Prostate gland (tissue), 2 donors: ENCODE measurements at regions not wholly inside any gene's neighbourhood (a gene's known extent, or its start where the extent isn't known, plus 50 kb on each side); places are given as distances from the start of the nearest gene placed in this dataset.

ENCODE experiments used
- DNase-seq: peaks from one replicate; pipeline ENCODE4 v3.0.0-alpha.2; 2019; ENCODE audit warnings: low spot score
- H3K27ac ChIP-seq, 2 donors: fragments of 200-600 bp; sonication (generic); 2 replicates each; pipeline ENCODE4 v1.5.1; 2017 to 2019
- H3K27me3 ChIP-seq: fragments of 200-600 bp; sonication (generic); replicated peaks from 2 replicates; pipeline ENCODE4 v1.5.1; 2019; ENCODE audit not compliant: insufficient read depth
- H3K36me3 ChIP-seq, 2 donors: fragments of 200-600 bp; sonication (generic); 1 replicate in 1 of 2; 2 replicates in 1 of 2; pipeline versions ENCODE4 v1.5.1 to v1.8.1; 2017 to 2019
- H3K4me1 ChIP-seq: fragments of 200-600 bp; sonication (generic); replicated peaks from 2 replicates; pipeline ENCODE4 v1.5.1; 2019
- H3K4me3 ChIP-seq, 2 donors: fragments of 200-600 bp; sonication (generic); 2 replicates each; pipeline ENCODE4 v1.5.1; 2017 to 2019
- H3K9me3 ChIP-seq: fragments of 200-600 bp; sonication (generic); 2 replicates; pipeline ENCODE4 v1.5.1; 2017
- CTCF ChIP-seq, 4 experiments: fragments of 200-600 bp in 2 of 4; fragments of 450-650 bp in 2 of 4; sonication (generic) in 2 of 4; IDR thresholded peaks; 1 replicate in 3 of 4; 2 replicates in 1 of 4; pipeline ENCODE4 v1.5.1; 2016 to 2019; ENCODE audit warnings: antibody characterized with exemption in 4 of 4, mild to moderate bottlenecking in 2 of 4, moderate library complexity in 2 of 4
- POLR2A ChIP-seq: fragments of 450-650 bp; IDR thresholded peaks from one replicate; pipeline ENCODE4 v1.6.1; 2016; ENCODE audit warnings: antibody characterized with exemption, mild to moderate bottlenecking
- POLR2AphosphoS5 ChIP-seq: sonication (generic); formaldehyde crosslinking; IDR thresholded peaks from one replicate; pipeline ENCODE4 v1.6.1; 2017; ENCODE audit warnings: antibody characterized with exemption
- WGBS: methylation state at CpG from one replicate; pipeline ENCODE4 v1.1.5; 2018; 5-methylcytosine and 5-hydroxymethylcytosine counted together
- intact Hi-C: fragments of 100-400 bp; cut with DNase I; formaldehyde crosslinking; loops from one replicate; pipeline ENCODE4 v1.14.2; 2022

GRCh38 chr3:104614564-104614963 lies 752.1 kb upstream of the ALCAM start:
- intact Hi-C loops, result no loop called here
- TF ChIP-seq POLR2A (no peak), CTCF (IDR thresholded peaks at IDR 0.05) (no peak), POLR2AphosphoS5 (no peak)
- H3K4me1 ChIP-seq, result no peaks in the 10 kb centered on the region
- no peak overlapping the region for H3K27ac ChIP-seq
- no peaks in the 10 kb centered on the region for H3K9me3 ChIP-seq
- no peaks in the 10 kb centered on the region for H3K36me3 ChIP-seq
- WGBS, result 48% methylated on average over 2 of the region's 2 CpGs
- no peak overlapping the region for H3K4me3 ChIP-seq
- no peaks in the 10 kb centered on the region for H3K27me3 ChIP-seq
- DNase-seq, result no peak

DNA sequence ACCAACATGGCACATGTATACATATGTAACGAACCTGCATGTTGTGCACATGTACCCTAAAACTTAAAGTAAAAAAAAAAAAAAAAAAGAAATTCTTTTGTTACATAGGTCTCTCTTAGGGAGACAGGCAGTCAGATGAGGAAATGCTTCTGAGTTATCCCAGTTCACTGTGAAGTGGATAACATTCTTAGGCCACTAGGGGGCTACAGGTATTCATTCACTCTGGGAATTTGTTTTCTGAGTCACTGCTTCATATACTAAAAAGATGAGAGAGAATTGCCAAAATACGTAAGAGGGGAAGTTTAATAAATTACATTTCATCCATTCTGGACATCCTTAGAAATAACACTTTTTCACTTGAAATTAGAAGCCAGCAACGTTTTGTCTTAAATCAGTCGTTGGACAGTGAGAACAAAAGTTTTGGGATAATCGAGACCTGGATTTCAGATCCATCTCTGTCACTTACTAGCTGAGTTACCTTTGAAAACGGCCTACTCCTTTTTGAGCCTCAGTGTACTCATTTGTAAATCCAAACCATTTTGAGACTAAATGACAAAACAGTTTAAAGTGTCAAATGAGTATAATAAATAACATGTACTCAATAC lies 738.4 kb upstream of the ALCAM start:
- DNase-seq, result no peak
- WGBS, result 71% methylated on average over 6 of the region's 6 CpGs
- intact Hi-C loops, result no loop called here

DNA sequence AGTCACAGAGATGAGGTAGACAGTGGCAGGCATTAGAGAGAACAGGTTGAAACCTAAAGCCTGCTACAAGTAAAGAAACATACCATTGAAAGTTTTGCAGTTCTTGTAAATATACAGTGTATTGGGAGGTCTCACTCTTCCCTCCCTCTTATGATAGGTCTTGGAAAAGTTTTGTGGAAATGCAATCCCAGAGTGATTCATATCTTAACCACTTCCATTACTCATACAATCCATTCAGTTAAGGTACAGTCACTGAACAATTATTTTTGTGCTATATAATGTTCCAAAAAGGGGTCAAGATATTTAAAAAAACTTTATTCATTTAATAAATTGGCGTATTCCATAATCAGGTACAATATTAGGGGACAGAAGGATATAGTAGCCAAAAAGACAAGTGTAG lies 737.7 kb upstream of the ALCAM start:
- TF ChIP-seq POLR2A (no peak), POLR2AphosphoS5 (no peak), CTCF (IDR thresholded peaks at IDR 0.05) (no peak)
- H3K4me1 ChIP-seq, result no peaks in the 10 kb centered on the region
- intact Hi-C loops, result no loop called here
- WGBS, result 63% methylated on average over 1 of the region's 1 CpG
- DNase-seq, result no peak
- H3K36me3 ChIP-seq, result no peaks in the 10 kb centered on the region
- H3K4me3 ChIP-seq, result no peak overlapping the region
- H3K27ac ChIP-seq, result no peak overlapping the region
- no peaks in the 10 kb centered on the region for H3K9me3 ChIP-seq
- no peaks in the 10 kb centered on the region for H3K27me3 ChIP-seq

More for the DNA sequence above, 738.4 kb upstream of the ALCAM start:
- Histone ChIP-seq H3K27me3 (no peaks in the 10 kb centered on the region), H3K4me3 (no peak overlapping the region), H3K36me3 (no peaks in the 10 kb centered on the region), H3K9me3 (no peaks in the 10 kb centered on the region), H3K27ac (no peak overlapping the region), H3K4me1 (no peaks in the 10 kb centered on the region)
- TF ChIP-seq CTCF (IDR thresholded peaks at IDR 0.05) (peak in 3 of 4 experiments; percentile 47 to 58 (median 50)), POLR2AphosphoS5 (no peak)

DNA sequence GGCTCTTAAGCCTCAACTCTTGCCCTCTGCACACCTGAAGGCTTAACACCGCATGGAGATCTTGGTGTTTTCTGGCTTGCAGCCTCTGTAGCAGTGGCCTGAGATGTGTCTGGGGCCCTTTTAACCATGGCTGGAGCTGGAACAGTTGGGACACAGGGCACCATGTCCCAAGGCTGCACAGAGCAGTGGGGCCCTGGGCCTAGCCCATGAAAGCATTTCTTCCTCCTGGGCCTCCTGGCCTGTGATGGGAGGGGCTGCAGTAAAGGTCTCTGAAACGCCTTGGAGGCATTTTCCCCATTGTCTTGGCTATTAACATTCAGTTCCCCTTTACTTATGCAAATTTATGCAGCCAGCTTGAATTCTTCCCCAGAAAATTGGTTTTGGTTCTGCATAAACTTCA lies 735.5 kb upstream of the ALCAM start:
- no peaks in the 10 kb centered on the region for H3K4me1 ChIP-seq
- H3K27me3 ChIP-seq, result no peaks in the 10 kb centered on the region
- H3K27ac ChIP-seq, result no peak overlapping the region
- intact Hi-C loops, result no loop called here
- H3K9me3 ChIP-seq, result no peaks in the 10 kb centered on the region
- no peak for DNase-seq
- H3K36me3 ChIP-seq, result no peaks in the 10 kb centered on the region
- TF ChIP-seq POLR2AphosphoS5, result no peak
- TF ChIP-seq POLR2A, result no peak
- no peak overlapping the region for H3K4me3 ChIP-seq
- 87% methylated on average over 2 of the region's 2 CpGs for WGBS

DNA sequence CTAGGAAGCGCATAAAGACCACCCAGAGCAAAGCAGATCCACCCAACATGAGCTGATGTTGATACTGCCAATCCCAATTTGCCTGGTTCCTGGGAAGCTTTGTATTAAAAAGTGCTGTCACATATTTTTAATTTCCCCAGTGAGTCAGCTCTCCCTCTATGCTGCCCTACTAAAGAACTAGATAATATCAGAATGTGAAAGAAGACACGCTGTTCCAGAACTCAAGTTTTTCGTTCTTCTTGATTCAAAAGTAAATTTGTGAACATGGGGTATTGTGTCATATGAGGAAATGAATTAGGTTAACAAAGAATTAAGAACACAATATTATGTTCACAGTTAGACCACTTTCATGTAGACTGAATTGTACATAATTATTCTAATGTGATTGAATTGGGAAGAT lies 734.2 kb upstream of the ALCAM start:
- H3K36me3 ChIP-seq, result no peaks in the 10 kb centered on the region
- no peaks in the 10 kb centered on the region for H3K4me1 ChIP-seq
- no peak overlapping the region for H3K27ac ChIP-seq
- 68% methylated on average over 3 of the region's 3 CpGs for WGBS
- intact Hi-C loops, result no loop called here
- TF ChIP-seq CTCF (IDR thresholded peaks at IDR 0.05), result no peak
- no peak for TF ChIP-seq POLR2AphosphoS5
- no peak for TF ChIP-seq POLR2A
- no peak overlapping the region for H3K4me3 ChIP-seq
- H3K9me3 ChIP-seq, result no peaks in the 10 kb centered on the region
- no peak for DNase-seq
- H3K27me3 ChIP-seq, result no peaks in the 10 kb centered on the region
